SH-SY5Y (cell line): ENCODE measurements at regions not wholly inside any gene's neighbourhood (a gene's known extent, or its start where the extent isn't known, plus 50 kb on each side); places are given as distances from the start of the nearest gene placed in this dataset.

Experiments
- GATA2 ChIP-seq: IDR thresholded peaks from 2 replicates; pipeline ENCODE4 v1.6.1; 2011; ENCODE audit warnings: mild to moderate bottlenecking, low read depth, low read length
- GATA3 ChIP-seq: IDR thresholded peaks from 2 replicates; pipeline ENCODE4 v1.6.1; 2011; ENCODE audit warnings: low read depth, mild to moderate bottlenecking, low read length, moderate library complexity

- TF ChIP-seq GATA2 (no peak), GATA3 (no peak)
Measured at GRCh38 chr2:53569957-53570727, 197.5 kb upstream of the CHAC2 start.
